PC-9 (cell line): ENCODE measurements at regions not wholly inside any gene's neighbourhood (a gene's known extent, or its start where the extent isn't known, plus 50 kb on each side); places are given as distances from the start of the nearest gene placed in this dataset.

Experiments used
- BruUV-seq: library from RNA; stranded (reverse); fragments of 400-500 nt; replicated peaks from 2 replicates; lab custom pipeline; 2021; lab: Mats Ljungman, UMichigan
- CTCF ChIA-PET: fragments of 300-600 bp; sonication (Branson Sonifier 250); formaldehyde crosslinking; loops from one replicate; lab custom pipeline; 2022; ENCODE audit warnings: antibody characterized with exemption; lab: Charles Lee
- POLR2A ChIA-PET: fragments of 300-600 bp; sonication (Branson Sonifier 250); formaldehyde crosslinking; loops from one replicate; lab custom pipeline; 2022; ENCODE audit warnings: antibody characterized with exemption; ENCODE audit not compliant: unreplicated experiment; lab: Charles Lee
- DNase-seq, 2 experiments: peaks; one replicate each; pipeline versions ENCODE4 v3.0.0 to v3.0.0-alpha.2; 2015 to 2022; ENCODE audit warnings: mixed read lengths in 1 of 2
- H2AFZ ChIP-seq: fragments of 200-600 bp; sonication (generic); 2 replicates; pipeline ENCODE4 v1.8.1; 2017; ENCODE audit warnings: antibody characterized with exemption
- H3F3A ChIP-seq: fragments of 200-600 bp; sonication (generic); 2 replicates; pipeline ENCODE4 v1.8.1; 2017; ENCODE audit warnings: antibody characterized with exemption, mild to moderate bottlenecking, low read depth; ENCODE audit not compliant: insufficient read depth
- H3K27ac ChIP-seq: fragments of 200-600 bp; sonication (generic); 2 replicates; pipeline ENCODE4 v1.6.1; 2016; ENCODE audit warnings: mixed run types
- H3K27me3 ChIP-seq: fragments of 200-600 bp; sonication (generic); 2 replicates; pipeline ENCODE4 v1.6.1; 2016; ENCODE audit warnings: low read depth, mixed run types; ENCODE audit not compliant: insufficient read depth
- H3K36me3 ChIP-seq: fragments of 200-600 bp; sonication (generic); 2 replicates; pipeline ENCODE4 v1.6.1; 2016; ENCODE audit warnings: low read depth, mixed run types
- H3K4me1 ChIP-seq: fragments of 200-600 bp; sonication (generic); replicated peaks from 2 replicates; pipeline ENCODE4 v1.6.1; 2016; ENCODE audit warnings: mixed run types; ENCODE audit not compliant: insufficient read depth
- H3K4me2 ChIP-seq: fragments of 200-600 bp; sonication (generic); 2 replicates; pipeline ENCODE4 v1.6.1; 2017; ENCODE audit warnings: mixed run types
- H3K4me3 ChIP-seq: fragments of 200-600 bp; sonication (generic); 2 replicates; pipeline ENCODE4 v1.6.1; 2016; ENCODE audit warnings: mixed run types
- H3K79me2 ChIP-seq: fragments of 200-600 bp; sonication (generic); 2 replicates; pipeline ENCODE4 v1.6.1; 2017; ENCODE audit warnings: low read depth, mixed run types
- H3K9me2 ChIP-seq: fragments of 200-600 bp; sonication (generic); 2 replicates; pipeline ENCODE4 v1.8.1; 2017; ENCODE audit warnings: mild to moderate bottlenecking; ENCODE audit not compliant: insufficient read depth
- H3K9me3 ChIP-seq: fragments of 200-600 bp; sonication (generic); 2 replicates; pipeline ENCODE4 v1.8.1; 2016; ENCODE audit warnings: low read depth; ENCODE audit not compliant: insufficient read depth
- H4K20me1 ChIP-seq: fragments of 200-600 bp; sonication (generic); 2 replicates; pipeline ENCODE4 v1.8.1; 2017; ENCODE audit not compliant: insufficient read depth
- EZH2 ChIP-seq: fragments of 200-600 bp; sonication (generic); IDR thresholded peaks from 2 replicates; pipeline ENCODE4 v1.8.0; 2017; ENCODE audit warnings: antibody characterized with exemption, low read depth
- intact Hi-C: fragments of 100-400 bp; cut with micrococcal nuclease; formaldehyde crosslinking; loops from one replicate; pipeline ENCODE4 v1.10.0; 2022; ENCODE audit not compliant: unreplicated experiment
- TF ChIP-seq, protein P1 (sequence below): fragments of 200-600 bp; sonication (generic); conservative IDR thresholded peaks from 2 replicates; pipeline ENCODE4 v1.6.1; 2017; ENCODE audit warnings: mixed run types, antibody characterized with exemption, mild to moderate bottlenecking, moderate library complexity

DNA sequence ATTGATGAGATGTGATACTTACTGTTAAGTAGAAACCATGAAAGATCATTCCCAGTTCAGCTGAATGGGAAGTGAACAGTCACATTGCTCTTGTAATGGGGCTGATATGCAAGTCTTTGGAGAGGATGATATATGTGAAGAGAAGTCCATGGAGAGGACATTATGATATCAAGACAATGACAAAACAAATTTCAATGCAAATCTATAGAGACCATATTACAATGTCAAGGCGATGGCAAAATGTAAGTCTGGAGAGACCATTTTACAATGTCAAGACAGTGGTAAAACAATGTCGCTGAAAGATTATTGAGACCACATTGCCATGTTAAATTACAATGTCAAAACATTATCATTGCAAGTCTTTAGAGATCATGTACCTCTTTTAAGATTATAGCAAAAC is 277.1 kb upstream of the MEIS2 start:
- Histone ChIP-seq H3K27ac (no peak overlapping the region), H2AFZ (no peak overlapping the region), H3K4me3 (no peak overlapping the region), H3F3A (no peaks in the 10 kb centered on the region), H3K4me2 (no peak overlapping the region), H4K20me1 (no peaks in the 10 kb centered on the region), H3K27me3 (no peaks in the 10 kb centered on the region), H3K4me1 (no peaks in the 10 kb centered on the region), H3K9me2 (no peaks in the 10 kb centered on the region), H3K36me3 (no peaks in the 10 kb centered on the region), H3K79me2 (no peaks in the 10 kb centered on the region), H3K9me3 (no peaks in the 10 kb centered on the region)
- TF ChIP-seq EZH2 = no peak
- TF ChIP-seq, protein P1, sequence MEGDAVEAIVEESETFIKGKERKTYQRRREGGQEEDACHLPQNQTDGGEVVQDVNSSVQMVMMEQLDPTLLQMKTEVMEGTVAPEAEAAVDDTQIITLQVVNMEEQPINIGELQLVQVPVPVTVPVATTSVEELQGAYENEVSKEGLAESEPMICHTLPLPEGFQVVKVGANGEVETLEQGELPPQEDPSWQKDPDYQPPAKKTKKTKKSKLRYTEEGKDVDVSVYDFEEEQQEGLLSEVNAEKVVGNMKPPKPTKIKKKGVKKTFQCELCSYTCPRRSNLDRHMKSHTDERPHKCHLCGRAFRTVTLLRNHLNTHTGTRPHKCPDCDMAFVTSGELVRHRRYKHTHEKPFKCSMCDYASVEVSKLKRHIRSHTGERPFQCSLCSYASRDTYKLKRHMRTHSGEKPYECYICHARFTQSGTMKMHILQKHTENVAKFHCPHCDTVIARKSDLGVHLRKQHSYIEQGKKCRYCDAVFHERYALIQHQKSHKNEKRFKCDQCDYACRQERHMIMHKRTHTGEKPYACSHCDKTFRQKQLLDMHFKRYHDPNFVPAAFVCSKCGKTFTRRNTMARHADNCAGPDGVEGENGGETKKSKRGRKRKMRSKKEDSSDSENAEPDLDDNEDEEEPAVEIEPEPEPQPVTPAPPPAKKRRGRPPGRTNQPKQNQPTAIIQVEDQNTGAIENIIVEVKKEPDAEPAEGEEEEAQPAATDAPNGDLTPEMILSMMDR = no peak
- ChIA-PET CTCF (no interaction called here), POLR2A (no interaction called here)
- no TSS peak for BruUV-seq
- intact Hi-C loops = no loop called here
- DNase-seq = no peak

DNA sequence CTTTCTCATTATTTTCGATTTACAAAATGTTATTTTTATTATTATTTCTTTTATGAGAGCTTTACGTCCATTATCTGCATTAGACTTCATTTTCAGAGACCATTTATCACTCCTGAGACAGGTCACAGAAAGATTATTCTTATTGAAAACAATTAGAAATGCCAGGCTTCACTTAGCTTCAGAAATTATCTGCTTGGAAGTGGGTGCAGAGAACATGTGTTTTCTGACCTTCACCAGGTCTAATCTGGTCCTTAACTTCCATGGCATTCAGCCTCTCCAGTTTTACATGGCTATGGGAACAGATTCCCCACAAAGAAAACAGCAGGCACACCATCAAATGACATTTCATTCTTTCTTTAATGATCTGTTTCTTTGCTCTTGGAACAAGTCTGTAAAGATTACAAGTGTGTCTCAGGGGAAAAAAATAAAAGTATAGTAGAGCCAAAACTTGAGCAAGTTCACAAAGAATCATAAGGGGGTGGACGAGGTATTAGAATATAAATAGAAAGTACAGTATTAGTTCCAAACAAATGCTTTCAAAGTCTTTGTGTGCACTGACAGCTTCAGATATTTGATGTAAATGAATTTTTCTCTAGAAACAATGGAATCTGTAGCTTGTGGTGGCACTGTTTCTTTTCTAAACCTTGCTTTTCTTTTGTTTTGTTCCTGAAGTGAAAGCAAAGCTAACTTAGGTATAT is 294.2 kb upstream of the MEIS2 start:
- POLR2A ChIA-PET = no interaction called here
- no peak overlapping the region for H3K27ac ChIP-seq
- no peaks in the 10 kb centered on the region for H3K9me2 ChIP-seq
- no peaks in the 10 kb centered on the region for H3K36me3 ChIP-seq
- no peak overlapping the region for H3K4me3 ChIP-seq
- no peak overlapping the region for H3K4me2 ChIP-seq
- H4K20me1 ChIP-seq = no peaks in the 10 kb centered on the region
- CTCF ChIA-PET = no interaction called here
- no peaks in the 10 kb centered on the region for H3K9me3 ChIP-seq
- TF ChIP-seq EZH2 = no peak
- TF ChIP-seq, protein P1 = no peak
- BruUV-seq = no TSS peak
- no peaks in the 10 kb centered on the region for H3K4me1 ChIP-seq
- H3F3A ChIP-seq = no peaks in the 10 kb centered on the region
- H3K79me2 ChIP-seq = no peaks in the 10 kb centered on the region
- H3K27me3 ChIP-seq = no peaks in the 10 kb centered on the region
- intact Hi-C loops = no loop called here
- no peak overlapping the region for H2AFZ ChIP-seq
- no peak for DNase-seq

DNA sequence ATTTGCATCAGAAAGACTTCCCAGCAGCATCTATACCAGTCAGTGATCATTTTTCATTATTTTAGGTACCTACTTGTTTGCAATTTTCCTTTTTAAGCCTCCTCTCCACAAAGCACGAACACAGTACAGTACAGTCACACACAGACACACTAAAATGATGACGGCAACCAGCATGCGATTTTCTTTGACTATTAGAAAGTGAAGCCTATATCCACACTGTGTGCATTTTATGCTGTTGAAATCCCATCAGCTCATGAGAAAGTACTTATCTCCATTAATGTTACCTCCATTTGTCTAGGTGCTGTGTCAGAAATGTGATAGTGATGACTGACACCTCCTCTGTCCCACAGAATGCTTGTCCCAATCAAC is 294.7 kb upstream of the MEIS2 start:
- TF ChIP-seq EZH2 = no peak
- TF ChIP-seq, protein P1 = no peak
- ChIA-PET CTCF (no interaction called here), POLR2A (no interaction called here)
- no peaks in the 10 kb centered on the region for H3K9me2 ChIP-seq
- H3K27ac ChIP-seq = no peak overlapping the region
- no peak overlapping the region for H3K4me2 ChIP-seq
- no peaks in the 10 kb centered on the region for H3F3A ChIP-seq
- DNase-seq = no peak
- H3K9me3 ChIP-seq = no peaks in the 10 kb centered on the region
- H2AFZ ChIP-seq = no peak overlapping the region
- no peak overlapping the region for H3K4me3 ChIP-seq
- intact Hi-C loops = no loop called here
- H3K79me2 ChIP-seq = no peaks in the 10 kb centered on the region
- H3K4me1 ChIP-seq = no peaks in the 10 kb centered on the region
- H4K20me1 ChIP-seq = no peaks in the 10 kb centered on the region
- BruUV-seq = no TSS peak
- no peaks in the 10 kb centered on the region for H3K36me3 ChIP-seq
- no peaks in the 10 kb centered on the region for H3K27me3 ChIP-seq
